KOPT-K1 (cell line): ENCODE measurements at regions not wholly inside any gene's neighbourhood (a gene's known extent, or its start where the extent isn't known, plus 50 kb on each side); places are given as distances from the start of the nearest gene placed in this dataset.
"Not testable (repeated sequence)": the region's sequence is repeated elsewhere in the genome, so short reads cannot be mapped to it uniquely, and the experiment has no call there.

Experiments
- H3K27ac ChIP-seq: fragments of 200-600 bp; sonication (generic); 2 replicates; pipeline ENCODE4 v1.5.1; 2016; ENCODE audit warnings: antibody characterized with exemption, mild to moderate bottlenecking, low read depth, low read length; ENCODE audit not compliant: poor library complexity, severe bottlenecking
- H3K36me3 ChIP-seq: fragments of 200-600 bp; sonication (generic); 2 replicates; pipeline ENCODE4 v1.5.1; 2017; ENCODE audit warnings: antibody characterized with exemption, mild to moderate bottlenecking, low read length, moderate library complexity; ENCODE audit not compliant: insufficient read depth
- H3K9me3 ChIP-seq: fragments of 200-600 bp; sonication (generic); 2 replicates; pipeline ENCODE4 v1.5.1; 2017; ENCODE audit warnings: antibody characterized with exemption, low read length, mild to moderate bottlenecking; ENCODE audit not compliant: insufficient read depth, poor library complexity, severe bottlenecking

- H3K27ac ChIP-seq, H3K9me3 ChIP-seq, H3K36me3 ChIP-seq: not testable (repeated sequence)
Measured at GRCh38 chr15:20148679-20149078, 392.9 kb downstream of the GOLGA6L6 start.

- not testable (repeated sequence) for H3K36me3 ChIP-seq, H3K27ac ChIP-seq, H3K9me3 ChIP-seq
Measured at GRCh38 chr15:20148008-20148407, 393.6 kb downstream of the GOLGA6L6 start.

DNA sequence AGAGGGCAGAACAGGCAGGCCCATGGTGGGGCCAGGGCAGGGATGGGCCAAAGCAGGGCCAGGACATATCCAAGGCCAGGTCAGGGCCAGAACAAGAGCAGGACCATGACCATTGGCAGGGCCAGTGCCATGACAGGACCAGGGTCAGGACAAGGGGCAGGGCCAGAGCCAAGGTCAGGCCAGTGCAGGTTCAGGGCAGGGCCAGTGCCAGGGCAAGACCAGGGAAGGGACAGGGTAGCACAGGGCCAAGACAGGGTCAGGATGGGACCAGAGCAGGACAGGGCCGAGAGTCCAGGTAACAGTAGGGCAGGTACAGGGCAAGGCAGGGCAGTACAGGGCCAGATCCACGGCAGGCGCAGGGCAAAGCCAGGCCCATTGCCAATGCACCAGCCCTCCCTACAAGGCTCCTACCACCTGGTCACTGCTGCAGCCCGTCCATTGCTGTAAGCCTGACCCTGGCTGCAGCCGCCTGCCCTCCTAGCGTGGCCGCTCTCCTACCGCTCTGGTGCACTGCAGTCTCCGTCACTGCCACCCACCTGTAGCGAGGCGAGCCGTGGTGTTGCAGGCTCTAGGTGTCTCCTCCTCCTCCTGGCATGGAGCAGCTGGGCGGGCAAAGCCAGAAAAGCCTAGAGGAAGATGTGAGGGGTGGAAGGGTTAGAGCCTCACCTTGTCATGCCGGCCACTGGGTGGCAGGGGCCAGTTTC lies 397.1 kb downstream of the GOLGA6L6 start:
- not testable (repeated sequence) for H3K9me3 ChIP-seq, H3K36me3 ChIP-seq, H3K27ac ChIP-seq

GRCh38 chr15:20142906-20143305 lies 398.7 kb downstream of the GOLGA6L6 start:
- not testable (repeated sequence) for H3K27ac ChIP-seq, H3K36me3 ChIP-seq, H3K9me3 ChIP-seq

DNA sequence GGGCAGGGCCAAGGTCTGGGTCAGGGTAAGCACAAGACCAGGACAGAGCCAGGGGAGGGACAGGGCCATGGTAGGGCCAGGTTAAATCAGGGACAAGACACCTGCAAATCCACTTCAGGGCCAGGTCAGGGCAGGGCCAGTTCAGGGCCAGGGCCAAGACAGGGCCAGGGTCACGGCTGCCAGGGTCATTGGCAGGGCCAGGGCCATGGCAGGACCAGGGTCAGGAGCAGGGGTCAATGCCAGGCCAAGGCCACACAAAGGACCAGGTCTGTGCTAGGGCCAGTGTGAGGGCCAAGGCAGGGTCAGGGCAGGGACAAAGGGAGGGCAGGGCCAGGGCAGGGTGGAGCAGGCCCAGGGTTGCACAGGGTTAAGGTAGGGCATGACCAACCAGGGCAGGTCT lies 399.2 kb downstream of the GOLGA6L6 start:
- H3K27ac ChIP-seq, H3K36me3 ChIP-seq, H3K9me3 ChIP-seq: not testable (repeated sequence)

- not testable (repeated sequence) for H3K27ac ChIP-seq, H3K36me3 ChIP-seq, H3K9me3 ChIP-seq
Measured at GRCh38 chr15:20124668-20125067, 416.9 kb downstream of the GOLGA6L6 start.

DNA sequence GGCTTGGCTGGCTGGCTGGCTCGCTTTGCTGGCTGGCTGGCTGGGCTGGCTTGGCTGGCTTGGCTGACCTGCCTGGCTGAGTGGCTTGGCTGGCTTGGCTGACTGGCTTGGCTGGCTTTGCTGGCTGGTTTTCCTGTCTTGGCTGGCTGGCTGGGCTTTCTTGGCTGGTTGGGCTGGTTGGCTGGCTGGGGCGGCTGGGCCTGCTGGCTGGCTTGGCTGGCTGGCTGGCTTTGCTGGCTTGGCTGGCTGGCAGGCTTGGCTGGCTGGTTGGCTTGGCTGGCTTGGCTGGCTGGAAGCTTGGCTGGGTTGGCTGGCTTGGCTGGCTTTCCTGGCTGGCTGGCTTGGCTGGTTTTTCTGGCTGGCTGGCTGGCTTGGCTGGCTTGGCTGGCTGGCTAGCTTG lies 435.6 kb downstream of the GOLGA6L6 start:
- Histone ChIP-seq H3K27ac (no peak overlapping the region), H3K36me3 (no peaks in the 10 kb centered on the region), H3K9me3 (peaks cover 11% of the 10 kb centered on the region)

DNA sequence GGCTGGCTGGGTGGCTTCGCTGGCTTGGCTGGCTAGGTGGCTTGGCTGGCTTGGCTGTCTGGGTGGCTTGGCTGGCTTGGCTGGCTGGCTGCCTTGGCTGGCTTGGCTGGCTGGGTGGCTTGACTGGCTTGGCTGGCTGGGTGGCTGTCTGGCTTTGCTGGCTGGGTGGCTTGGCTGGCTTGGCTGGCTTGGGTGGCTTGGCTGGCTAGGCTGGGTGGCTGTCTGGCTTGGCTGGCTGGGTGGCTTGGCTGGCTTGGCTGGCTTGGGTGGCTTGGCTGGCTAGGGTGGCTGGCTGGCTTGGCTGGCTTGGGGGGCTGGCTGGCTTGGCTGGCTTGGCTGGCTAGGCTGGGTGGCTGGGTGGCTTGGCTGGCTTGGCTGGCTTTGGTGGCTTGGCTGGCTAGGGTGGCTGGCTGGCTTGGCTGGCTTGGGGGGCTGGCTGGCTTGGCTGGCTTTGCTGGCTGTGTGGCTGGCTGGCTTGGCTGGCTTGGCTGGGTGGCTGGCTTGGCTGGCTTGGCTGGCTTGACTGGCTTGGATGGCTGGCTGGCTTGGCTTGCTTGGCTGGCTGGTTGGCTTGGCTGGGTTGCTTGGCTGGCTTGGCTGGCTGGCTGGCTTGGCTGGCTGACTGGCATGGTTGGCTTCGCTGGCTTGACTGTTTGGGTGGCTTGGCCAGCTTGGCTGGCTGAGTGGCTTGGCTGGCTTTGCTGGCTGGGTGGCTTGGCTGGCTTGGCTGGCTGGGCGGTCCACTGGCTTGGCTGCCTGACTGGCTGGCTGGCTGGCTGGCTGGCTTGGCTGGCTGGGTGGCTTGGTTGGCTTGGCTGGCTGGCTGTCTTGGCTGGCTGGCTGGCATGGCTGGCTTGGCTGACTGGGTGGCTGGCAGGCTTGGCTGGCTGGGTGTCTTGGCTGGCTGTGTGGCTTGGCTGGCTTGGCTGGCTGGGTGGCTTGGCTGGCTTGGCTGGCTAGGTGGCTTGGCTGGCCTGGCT lies 436.3 kb downstream of the GOLGA6L6 start:
- peaks cover 11% of the 10 kb centered on the region for H3K9me3 ChIP-seq
- not testable (repeated sequence) for H3K27ac ChIP-seq, H3K36me3 ChIP-seq

- not testable (repeated sequence) for H3K27ac ChIP-seq, H3K36me3 ChIP-seq
- H3K9me3 ChIP-seq: peaks cover 11% of the 10 kb centered on the region
Measured at GRCh38 chr15:20104551-20104950, 437.0 kb downstream of the GOLGA6L6 start.

GRCh38 chr15:20102862-20103261 lies 438.7 kb downstream of the GOLGA6L6 start:
- not testable (repeated sequence) for H3K27ac ChIP-seq, H3K36me3 ChIP-seq
- H3K9me3 ChIP-seq: peaks cover 11% of the 10 kb centered on the region

DNA sequence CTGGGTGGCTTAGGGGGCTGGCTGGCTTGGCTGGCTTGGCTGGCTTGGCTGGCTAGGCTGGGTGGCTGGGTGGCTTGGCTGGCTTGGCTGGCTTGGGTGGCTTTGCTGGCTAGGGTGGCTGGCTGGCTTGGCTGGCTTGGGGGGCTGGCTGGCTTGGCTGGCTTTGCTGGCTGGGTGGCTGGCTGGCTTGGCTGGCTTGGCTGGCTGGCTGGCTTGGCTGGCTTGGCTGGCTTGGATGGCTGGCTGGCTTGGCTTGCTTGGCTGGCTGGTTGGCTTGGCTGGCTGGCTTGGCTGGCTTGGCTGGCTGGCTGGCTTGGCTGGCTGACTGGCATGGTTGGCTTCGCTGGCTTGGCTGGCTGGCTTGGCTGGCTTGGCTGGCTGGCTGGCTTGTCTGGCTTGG lies 439.4 kb downstream of the GOLGA6L6 start:
- H3K9me3 ChIP-seq: peaks cover 11% of the 10 kb centered on the region
- H3K27ac ChIP-seq, H3K36me3 ChIP-seq: not testable (repeated sequence)

- H3K27ac ChIP-seq, H3K36me3 ChIP-seq: not testable (repeated sequence)
- peaks cover 11% of the 10 kb centered on the region for H3K9me3 ChIP-seq
Measured at GRCh38 chr15:20101281-20101680, 440.3 kb downstream of the GOLGA6L6 start.

DNA sequence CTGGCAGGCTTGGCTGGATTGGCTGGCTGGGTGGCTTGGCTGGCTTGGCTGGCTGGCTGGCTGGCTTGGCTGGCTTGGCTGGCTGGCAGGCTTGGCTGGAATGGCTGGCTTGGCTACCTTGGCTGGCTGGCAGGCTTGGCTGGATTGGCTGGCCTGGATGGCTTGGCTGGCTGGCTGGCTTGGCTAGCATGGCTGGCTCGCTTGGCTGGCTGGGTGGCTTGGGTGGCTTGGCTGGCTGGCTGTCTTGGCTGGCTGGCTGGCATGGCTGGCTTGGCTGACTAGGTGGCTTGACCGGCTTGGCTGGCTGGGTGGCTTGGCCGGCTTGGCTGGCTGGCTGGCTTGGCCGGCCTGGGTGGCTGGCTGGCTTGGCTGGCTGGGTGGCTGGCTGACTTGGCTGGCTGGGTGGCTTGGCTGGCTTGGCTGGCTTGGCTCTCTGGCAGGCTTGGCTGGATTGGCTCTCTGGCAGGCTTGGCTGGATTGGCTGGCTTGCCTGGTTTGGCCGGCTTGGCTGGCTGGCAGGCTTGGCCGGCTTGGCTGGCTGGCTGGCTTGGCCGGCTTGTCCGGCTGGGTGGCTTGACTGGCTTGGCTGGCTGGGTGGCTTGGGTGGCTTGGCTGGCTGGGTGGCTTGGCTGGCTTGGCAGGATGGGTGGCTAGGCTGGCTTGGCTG lies 440.9 kb downstream of the GOLGA6L6 start:
- H3K27ac ChIP-seq, H3K36me3 ChIP-seq: not testable (repeated sequence)
- H3K9me3 ChIP-seq: peaks cover 11% of the 10 kb centered on the region

GRCh38 chr15:20095699-20096303 lies 445.8 kb downstream of the GOLGA6L6 start:
- H3K9me3 ChIP-seq, H3K36me3 ChIP-seq, H3K27ac ChIP-seq: not testable (repeated sequence)

DNA sequence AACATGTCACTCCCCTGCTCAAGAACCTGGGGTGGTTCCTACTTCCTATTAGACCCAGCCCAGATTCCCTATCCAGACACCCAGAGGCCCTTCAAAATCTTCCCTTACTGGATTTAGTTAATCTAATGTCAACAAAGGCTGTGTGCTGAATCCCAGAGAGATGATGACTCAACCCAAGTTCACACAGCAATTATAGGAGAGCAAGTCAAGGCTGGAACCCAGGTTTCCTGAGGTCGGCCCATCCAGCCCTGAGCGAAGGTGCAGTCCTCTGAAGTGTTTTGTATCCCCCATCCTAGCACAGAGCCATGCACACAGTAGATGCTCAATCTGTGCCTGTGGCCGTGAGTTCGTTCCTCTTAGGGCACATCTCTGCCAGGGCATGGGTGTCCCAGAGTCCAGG lies 452.1 kb downstream of the GOLGA6L6 start:
- not testable (repeated sequence) for H3K9me3 ChIP-seq, H3K27ac ChIP-seq, H3K36me3 ChIP-seq
